ENCODE measurements at regions not wholly inside any gene's neighbourhood (a gene's known extent, or its start where the extent isn't known, plus 50 kb on each side); places are given as distances from the start of the nearest gene placed in this dataset.

DNA sequence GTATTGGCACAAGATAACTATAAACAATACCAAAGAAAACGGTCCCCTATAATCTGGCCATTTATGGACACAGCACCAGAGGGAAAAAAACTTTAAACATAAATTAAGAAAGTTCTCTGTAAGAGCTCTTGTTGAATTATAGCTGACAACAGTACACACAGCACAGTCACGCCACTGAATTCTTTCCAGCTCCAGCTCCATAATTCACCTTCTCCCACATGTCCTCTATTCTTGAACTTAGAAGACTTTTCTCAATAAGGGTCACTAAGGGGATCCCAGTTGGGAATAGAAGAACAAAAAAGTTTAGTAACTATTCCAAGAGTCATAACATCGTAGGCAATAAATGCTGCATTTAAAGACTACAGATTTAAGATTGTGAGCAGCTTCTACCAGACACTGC lies 124.6 kb upstream of the CYP1B1 start:
- TF ChIP-seq, protein P1, sequence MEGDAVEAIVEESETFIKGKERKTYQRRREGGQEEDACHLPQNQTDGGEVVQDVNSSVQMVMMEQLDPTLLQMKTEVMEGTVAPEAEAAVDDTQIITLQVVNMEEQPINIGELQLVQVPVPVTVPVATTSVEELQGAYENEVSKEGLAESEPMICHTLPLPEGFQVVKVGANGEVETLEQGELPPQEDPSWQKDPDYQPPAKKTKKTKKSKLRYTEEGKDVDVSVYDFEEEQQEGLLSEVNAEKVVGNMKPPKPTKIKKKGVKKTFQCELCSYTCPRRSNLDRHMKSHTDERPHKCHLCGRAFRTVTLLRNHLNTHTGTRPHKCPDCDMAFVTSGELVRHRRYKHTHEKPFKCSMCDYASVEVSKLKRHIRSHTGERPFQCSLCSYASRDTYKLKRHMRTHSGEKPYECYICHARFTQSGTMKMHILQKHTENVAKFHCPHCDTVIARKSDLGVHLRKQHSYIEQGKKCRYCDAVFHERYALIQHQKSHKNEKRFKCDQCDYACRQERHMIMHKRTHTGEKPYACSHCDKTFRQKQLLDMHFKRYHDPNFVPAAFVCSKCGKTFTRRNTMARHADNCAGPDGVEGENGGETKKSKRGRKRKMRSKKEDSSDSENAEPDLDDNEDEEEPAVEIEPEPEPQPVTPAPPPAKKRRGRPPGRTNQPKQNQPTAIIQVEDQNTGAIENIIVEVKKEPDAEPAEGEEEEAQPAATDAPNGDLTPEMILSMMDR (conservative IDR thresholded peaks at IDR 0.05): no peak
- TF ChIP-seq ZFX (IDR thresholded peaks at IDR 0.05): no peak

Measured in C4-2B (cell line).